Duodenal mucosa (tissue), 2 donors: ENCODE measurements at regions not wholly inside any gene's neighbourhood (a gene's known extent, or its start where the extent isn't known, plus 50 kb on each side); places are given as distances from the start of the nearest gene placed in this dataset.
"Not testable (repeated sequence)": the region's sequence is repeated elsewhere in the genome, so short reads cannot be mapped to it uniquely, and the experiment has no call there.

Source experiments
- H3K27ac ChIP-seq: one replicate; pipeline ENCODE4 v1.7.0; 2013; ENCODE audit warnings: low read depth, low read length
- H3K27me3 ChIP-seq, 2 donors: one replicate each; pipeline ENCODE4 v1.7.0; 2013; ENCODE audit warnings: low read length in 2 of 2, control low read depth in 1 of 2; ENCODE audit not compliant: insufficient read depth in 2 of 2, control insufficient read depth in 1 of 2
- H3K36me3 ChIP-seq, 2 donors: one replicate each; pipeline ENCODE4 v1.7.0; 2013; ENCODE audit warnings: low read length in 2 of 2, control low read depth in 1 of 2; ENCODE audit not compliant: insufficient read depth in 2 of 2, control insufficient read depth in 1 of 2
- H3K4me1 ChIP-seq, 2 donors: one replicate each; pipeline ENCODE4 v1.7.0; 2013; ENCODE audit warnings: low read length in 2 of 2, control low read depth in 1 of 2; ENCODE audit not compliant: insufficient read depth in 2 of 2, control insufficient read depth in 1 of 2
- H3K4me3 ChIP-seq, 2 donors: one replicate each; pipeline ENCODE4 v1.7.0; 2013; ENCODE audit warnings: low read length in 2 of 2, low read depth in 1 of 2
- H3K9ac ChIP-seq, 2 donors: one replicate each; pipeline ENCODE4 v1.7.0; 2013; ENCODE audit warnings: low read length in 2 of 2, low read depth in 1 of 2
- H3K9me3 ChIP-seq, 2 donors: one replicate each; pipeline ENCODE4 v1.7.0; 2013; ENCODE audit warnings: low read length in 2 of 2, control low read depth in 1 of 2; ENCODE audit not compliant: control insufficient read depth in 1 of 2

- not testable (repeated sequence) for H3K27ac ChIP-seq, H3K4me1 ChIP-seq, H3K4me3 ChIP-seq, H3K9ac ChIP-seq, H3K36me3 ChIP-seq, H3K27me3 ChIP-seq, H3K9me3 ChIP-seq
These were observed 513.5 kb downstream of the EDEM1 start for GRCh38 chr3:5701005-5701404.

GRCh38 chr3:5707794-5708193 is 520.3 kb downstream of the EDEM1 start:
- Histone ChIP-seq H3K27me3 (no peaks in the 10 kb centered on the region), H3K9me3 (no peaks in the 10 kb centered on the region), H3K4me1 (no peaks in the 10 kb centered on the region), H3K9ac (no peak overlapping the region), H3K27ac (no peak overlapping the region), H3K36me3 (no peaks in the 10 kb centered on the region), H3K4me3 (no peak overlapping the region)

- no peaks in the 10 kb centered on the region for H3K36me3 ChIP-seq
- no peaks in the 10 kb centered on the region for H3K4me1 ChIP-seq
- H3K9ac ChIP-seq: no peak overlapping the region
- no peaks in the 10 kb centered on the region for H3K9me3 ChIP-seq
- no peak overlapping the region for H3K27ac ChIP-seq
- H3K4me3 ChIP-seq: no peak overlapping the region
- no peaks in the 10 kb centered on the region for H3K27me3 ChIP-seq
These were observed 522.2 kb downstream of the EDEM1 start for GRCh38 chr3:5709714-5710113.

- Histone ChIP-seq H3K36me3 (no peaks in the 10 kb centered on the region), H3K27ac (no peak overlapping the region), H3K4me3 (no peak overlapping the region), H3K9ac (no peak overlapping the region), H3K27me3 (no peaks in the 10 kb centered on the region), H3K4me1 (no peaks in the 10 kb centered on the region), H3K9me3 (no peaks in the 10 kb centered on the region)
These were observed 523.2 kb downstream of the EDEM1 start for GRCh38 chr3:5710718-5711117.

GRCh38 chr3:5717254-5717653 is 529.7 kb downstream of the EDEM1 start:
- H3K4me3 ChIP-seq: no peak overlapping the region
- H3K4me1 ChIP-seq: no peaks in the 10 kb centered on the region
- H3K36me3 ChIP-seq: no peaks in the 10 kb centered on the region
- H3K27me3 ChIP-seq: no peaks in the 10 kb centered on the region
- no peak overlapping the region for H3K27ac ChIP-seq
- no peak overlapping the region for H3K9ac ChIP-seq
- no peaks in the 10 kb centered on the region for H3K9me3 ChIP-seq

- not testable (repeated sequence) for H3K36me3 ChIP-seq, H3K27ac ChIP-seq, H3K4me1 ChIP-seq, H3K27me3 ChIP-seq, H3K4me3 ChIP-seq, H3K9ac ChIP-seq, H3K9me3 ChIP-seq
These were observed 532.2 kb downstream of the EDEM1 start for GRCh38 chr3:5719668-5720067.

DNA sequence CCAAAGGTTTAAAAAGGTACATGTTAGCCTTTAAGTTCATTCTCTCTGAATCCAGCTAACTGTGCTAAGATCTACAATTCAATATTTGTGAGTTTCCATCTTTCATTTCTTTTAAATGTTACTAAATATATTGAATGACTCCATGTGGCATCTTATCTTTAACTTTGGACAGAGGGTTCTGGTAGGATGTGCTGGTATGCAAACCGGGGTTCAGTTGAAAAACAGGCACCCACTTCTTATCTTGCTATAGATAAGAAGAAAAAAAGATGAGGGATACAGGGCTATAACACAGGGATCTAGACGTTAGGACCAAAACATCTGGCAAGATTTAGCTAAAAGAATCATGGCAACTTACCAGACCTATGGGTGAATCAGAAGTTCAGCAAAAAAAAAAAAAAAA is 538.3 kb downstream of the EDEM1 start:
- no peak overlapping the region for H3K9ac ChIP-seq
- no peaks in the 10 kb centered on the region for H3K36me3 ChIP-seq
- no peaks in the 10 kb centered on the region for H3K4me1 ChIP-seq

GRCh38 chr3:5726621-5727020 is 539.1 kb downstream of the EDEM1 start:
- no peak overlapping the region for H3K9ac ChIP-seq
- H3K4me3 ChIP-seq: no peak overlapping the region
- H3K27ac ChIP-seq: no peak overlapping the region
- no peaks in the 10 kb centered on the region for H3K27me3 ChIP-seq
- no peaks in the 10 kb centered on the region for H3K36me3 ChIP-seq
- no peaks in the 10 kb centered on the region for H3K4me1 ChIP-seq
- H3K9me3 ChIP-seq: no peaks in the 10 kb centered on the region

More for the DNA sequence above, 538.3 kb downstream of the EDEM1 start:
- Histone ChIP-seq H3K9me3 (no peaks in the 10 kb centered on the region), H3K27ac (no peak overlapping the region), H3K27me3 (no peaks in the 10 kb centered on the region), H3K4me3 (no peak overlapping the region)

DNA sequence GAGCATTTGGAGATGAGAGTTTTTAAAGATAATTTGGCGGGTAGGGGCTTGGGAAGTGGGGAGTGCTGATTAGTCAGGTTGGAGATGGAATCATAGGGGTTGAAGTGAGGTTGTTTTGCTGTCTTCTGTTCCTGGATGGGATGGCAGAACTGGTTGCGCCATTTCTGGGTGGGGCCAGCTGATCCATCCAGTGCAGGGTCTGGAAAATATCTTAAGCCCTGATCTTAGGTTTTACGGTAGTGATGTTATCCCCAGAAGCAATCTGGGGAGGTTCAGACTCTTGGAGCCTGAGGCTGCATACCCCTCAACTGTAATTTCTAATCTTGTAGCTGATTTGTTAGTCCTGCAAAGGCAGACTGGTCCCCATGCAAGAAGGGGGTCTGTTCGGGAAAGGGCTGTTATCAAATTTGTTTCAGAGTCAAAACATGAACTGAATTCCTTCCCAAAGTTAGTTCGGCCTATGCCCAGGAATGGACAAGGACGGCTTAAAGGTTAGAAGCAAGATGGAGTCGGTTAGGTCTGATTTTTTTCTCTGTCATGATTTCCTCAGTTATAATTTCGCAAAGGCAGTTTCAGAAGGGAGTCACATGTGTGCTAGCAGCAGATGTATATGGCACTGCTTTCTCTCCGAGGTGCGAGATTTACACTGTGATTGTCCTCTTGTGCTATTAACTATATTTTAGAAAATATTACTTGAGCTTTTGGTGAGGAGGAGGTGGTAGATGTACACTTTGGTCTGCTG is 540.4 kb downstream of the EDEM1 start:
- Histone ChIP-seq H3K4me3 (no peak overlapping the region), H3K27me3 (no peaks in the 10 kb centered on the region), H3K9me3 (no peaks in the 10 kb centered on the region), H3K36me3 (no peaks in the 10 kb centered on the region), H3K9ac (no peak overlapping the region), H3K27ac (no peak overlapping the region), H3K4me1 (no peaks in the 10 kb centered on the region)

DNA sequence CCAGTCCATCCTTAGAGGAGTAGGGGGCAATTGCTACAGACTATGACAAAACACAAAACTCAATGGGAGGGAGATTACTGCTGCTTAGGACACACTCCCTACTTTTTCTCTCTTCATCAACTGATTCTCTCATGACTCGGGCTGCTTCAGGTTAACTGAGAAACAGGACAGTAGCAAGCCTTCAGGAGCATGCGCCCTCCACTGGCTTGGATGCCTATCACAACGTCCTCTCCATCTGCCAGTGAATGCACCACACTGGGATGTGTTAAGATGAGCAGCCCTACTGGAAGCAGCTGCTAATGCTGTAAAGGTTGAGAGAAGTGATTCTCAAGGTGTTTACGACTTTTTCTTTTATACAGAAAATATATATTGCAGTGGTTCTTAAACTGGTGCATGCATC is 542.3 kb downstream of the EDEM1 start:
- no peak overlapping the region for H3K9ac ChIP-seq
- H3K9me3 ChIP-seq: no peaks in the 10 kb centered on the region
- H3K4me3 ChIP-seq: no peak overlapping the region
- H3K36me3 ChIP-seq: no peaks in the 10 kb centered on the region
- H3K27me3 ChIP-seq: no peaks in the 10 kb centered on the region
- no peak overlapping the region for H3K27ac ChIP-seq
- H3K4me1 ChIP-seq: no peaks in the 10 kb centered on the region

DNA sequence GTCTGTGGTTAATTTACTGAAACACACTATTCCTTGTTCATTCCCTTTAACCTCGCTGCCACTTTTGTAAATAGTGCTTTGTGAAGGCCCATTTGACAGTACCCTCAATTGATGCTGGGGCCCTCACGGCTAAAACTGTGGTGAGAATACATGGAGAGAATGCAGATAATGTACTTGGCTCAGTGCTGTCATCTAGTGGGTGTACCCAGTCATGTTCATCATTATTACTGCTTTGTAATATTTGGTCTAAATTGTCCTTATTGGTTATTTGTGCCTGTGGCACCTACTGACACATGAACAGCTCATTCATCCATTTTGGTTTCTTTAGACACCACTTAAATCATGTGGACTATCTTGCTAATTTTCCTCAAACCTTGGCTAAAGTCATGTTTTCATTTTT is 543.6 kb downstream of the EDEM1 start:
- Histone ChIP-seq H3K9me3 (no peaks in the 10 kb centered on the region), H3K27ac (no peak overlapping the region), H3K27me3 (no peaks in the 10 kb centered on the region), H3K9ac (no peak overlapping the region), H3K4me1 (no peaks in the 10 kb centered on the region), H3K4me3 (no peak overlapping the region), H3K36me3 (no peaks in the 10 kb centered on the region)
